ENCODE measurements at regions not wholly inside any gene's neighbourhood (a gene's known extent, or its start where the extent isn't known, plus 50 kb on each side); places are given as distances from the start of the nearest gene placed in this dataset.

GRCh38 chr6:88472851-88473525 is 306.8 kb upstream of the CNR1 start:
- TF ChIP-seq POLR2A (IDR thresholded peaks at IDR 0.05) = no peak
- TF ChIP-seq EP300 (IDR thresholded peaks at IDR 0.05) = no peak
- TF ChIP-seq CTCF (IDR thresholded peaks at IDR 0.05) = no peak

Measured in tibial nerve (tissue), 4 donors.